CD4-positive, alpha-beta T cell treated with Interleukin-15 for 1 hour (primary cell): ENCODE measurements at regions not wholly inside any gene's neighbourhood (a gene's known extent, or its start where the extent isn't known, plus 50 kb on each side); places are given as distances from the start of the nearest gene placed in this dataset.

Source experiments
- DNase-seq: peaks from one replicate; pipeline ENCODE4 v3.0.0-alpha.2; 2020

DNA sequence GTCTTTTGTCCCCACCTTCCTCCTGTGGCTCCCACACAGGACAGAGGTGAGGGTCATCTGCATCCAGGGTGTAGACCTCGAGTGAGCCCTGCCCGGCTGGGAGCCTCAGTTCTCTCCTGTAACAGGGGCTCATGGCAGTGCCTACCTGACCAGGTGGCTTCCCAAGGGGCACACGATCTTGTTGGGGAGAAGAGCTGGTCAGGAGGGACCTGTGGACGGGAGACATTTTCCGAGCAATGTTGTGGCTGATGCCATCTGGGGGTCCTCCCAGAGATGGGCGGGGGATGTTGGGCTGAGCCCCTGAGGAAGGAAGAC is 51.9 kb downstream of the CEBPB start:
- no peak for DNase-seq

DNA sequence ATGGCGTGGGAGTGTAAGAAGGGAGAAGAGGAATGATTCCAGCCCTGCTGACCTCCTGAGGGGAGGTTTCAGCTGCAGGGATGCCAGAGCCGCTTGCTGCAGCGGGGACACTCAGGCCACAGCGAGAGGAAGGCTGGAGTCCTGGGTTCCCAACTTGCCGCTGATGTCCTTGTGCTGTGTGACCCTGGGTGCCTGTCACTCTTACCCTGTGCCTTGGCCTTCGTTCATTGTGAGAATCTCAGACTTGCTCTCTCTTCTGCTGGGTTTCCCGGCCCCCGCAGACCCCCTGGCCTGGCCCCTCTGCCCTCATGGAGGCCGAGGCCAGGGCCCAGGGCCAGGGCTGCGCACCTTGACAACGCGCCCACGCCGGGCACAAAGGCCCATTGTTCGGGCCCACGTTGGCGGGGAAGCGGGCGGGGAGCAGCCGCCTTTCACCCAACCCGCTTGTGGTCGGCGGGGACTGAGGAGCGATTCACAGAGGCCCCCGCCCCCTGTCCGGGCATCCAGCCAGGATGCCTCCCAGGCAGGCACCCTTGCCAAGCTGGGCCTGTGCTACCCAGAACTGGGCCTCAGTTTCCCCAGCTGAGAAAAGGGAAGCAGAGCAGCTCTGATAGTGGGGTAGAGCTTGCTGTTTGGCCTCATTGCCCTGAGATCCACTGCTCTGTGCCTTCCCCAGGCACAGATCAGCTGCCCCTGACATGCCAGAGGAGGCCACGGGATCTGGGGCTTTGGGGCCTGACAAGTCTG is 52.4 kb downstream of the CEBPB start:
- DNase-seq: no peak

DNA sequence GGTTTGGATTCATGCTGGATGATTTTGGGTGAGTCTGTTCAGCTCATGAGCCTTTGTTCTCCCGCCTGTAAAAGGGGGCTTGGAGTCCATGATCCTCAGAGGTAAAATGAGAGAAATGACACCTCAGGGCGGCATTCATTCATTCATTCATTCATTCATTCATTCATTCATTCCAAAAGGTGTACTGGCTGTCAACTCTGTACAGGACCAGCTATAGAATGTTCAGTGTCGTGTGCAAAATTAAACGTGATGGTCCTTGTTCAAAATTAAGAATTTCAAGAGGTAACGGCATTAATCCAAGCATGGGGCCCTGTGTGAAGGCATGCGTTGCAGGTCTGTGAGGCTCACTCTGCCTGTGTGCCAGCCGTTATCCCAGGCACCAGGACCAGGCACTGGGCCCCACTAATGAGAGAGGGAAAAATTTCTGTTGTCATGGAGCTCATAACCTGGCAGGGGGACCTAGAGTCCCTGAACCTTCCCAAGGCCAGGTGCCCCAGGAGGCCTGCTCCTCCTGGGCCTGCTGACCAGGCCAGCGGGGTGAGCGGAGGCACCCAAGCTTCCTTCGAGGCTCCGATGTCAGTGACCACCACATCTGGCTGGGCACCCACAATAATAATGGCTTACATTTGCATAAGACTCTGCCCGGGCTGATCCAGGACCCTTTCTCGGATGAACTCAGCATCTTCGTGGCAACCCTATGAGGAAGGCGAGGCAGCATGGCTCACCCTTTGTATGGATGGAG is 53.2 kb downstream of the CEBPB start:
- DNase-seq: no peak

DNA sequence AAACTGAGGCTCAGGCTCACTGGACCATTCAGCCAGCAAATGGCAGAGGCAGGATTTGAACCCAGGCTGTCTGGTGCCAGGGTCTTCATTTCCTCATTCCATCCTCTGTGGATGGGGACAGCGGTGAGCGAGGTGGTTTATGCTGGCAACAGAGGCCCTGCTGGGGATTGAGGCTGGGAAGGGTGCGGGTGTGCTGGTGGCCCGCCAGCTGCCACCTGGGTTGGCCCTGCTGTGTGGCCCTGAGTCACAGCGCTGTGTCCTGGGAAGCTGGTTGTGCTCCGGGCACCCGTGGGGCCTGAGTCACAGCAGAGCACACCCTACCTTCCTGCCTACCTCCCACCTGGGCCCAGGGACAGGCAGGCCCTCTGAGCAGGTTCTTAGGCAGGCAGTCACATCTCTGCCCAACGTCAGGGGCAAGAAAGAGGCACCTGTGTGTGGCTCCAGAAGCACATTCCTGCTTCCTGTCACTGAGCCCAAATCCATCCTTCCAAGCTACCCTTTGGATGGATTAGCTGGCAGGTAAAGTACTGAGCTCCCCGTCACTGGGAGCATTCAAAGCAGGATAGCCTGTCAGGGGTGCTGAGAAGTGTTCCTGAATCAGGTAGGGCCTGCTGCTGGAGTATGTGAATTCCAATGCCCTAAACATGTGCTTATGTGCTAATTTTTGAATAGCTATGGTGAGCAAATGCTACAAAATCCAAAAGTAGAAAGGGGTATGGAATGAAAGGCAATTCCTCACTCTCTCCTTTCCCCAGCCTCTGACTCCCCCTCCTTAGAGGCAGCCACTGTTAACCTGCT is 53.9 kb downstream of the CEBPB start:
- no peak for DNase-seq

DNA sequence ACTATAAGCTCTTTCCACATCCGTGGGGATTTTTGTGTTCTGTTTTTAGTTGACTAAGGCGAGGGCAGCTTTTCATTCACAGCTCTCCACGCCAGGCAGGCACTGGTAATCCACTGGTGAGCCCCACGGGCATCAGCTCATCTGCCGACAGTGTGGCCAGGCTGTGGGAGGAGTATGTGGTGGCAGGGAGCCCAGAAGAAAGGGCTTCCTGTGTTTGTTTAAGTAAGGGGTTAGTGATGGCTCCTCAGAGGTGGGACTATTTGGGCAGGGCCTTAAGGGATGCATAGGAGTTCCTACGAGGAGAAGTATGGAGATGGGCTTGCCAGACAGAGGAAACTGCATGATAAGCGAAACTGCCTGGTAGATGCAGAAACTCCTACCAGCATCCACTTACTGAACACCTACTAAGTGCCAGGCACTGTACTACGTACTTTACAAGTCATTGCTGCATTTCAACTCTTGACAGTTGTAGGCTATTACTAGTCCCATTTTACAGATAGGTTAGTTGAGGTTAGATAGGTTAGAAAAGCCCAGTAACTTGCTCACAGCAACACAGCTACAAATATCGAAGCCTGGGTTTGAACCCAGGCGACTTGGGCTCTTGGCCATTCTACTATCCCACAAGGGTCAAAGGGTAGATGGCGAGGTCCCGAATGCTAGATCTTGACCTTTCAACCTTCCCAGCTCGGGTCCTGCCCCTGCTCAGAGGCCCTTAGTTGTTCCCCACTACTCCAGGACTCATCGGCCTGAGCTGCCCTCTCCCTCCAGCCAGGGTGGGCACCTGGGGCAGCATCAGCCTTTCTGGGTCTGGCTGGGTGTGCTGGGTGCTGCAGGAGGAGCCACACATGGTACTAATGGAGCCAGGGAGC is 55.1 kb downstream of the CEBPB start:
- DNase-seq: no peak

DNA sequence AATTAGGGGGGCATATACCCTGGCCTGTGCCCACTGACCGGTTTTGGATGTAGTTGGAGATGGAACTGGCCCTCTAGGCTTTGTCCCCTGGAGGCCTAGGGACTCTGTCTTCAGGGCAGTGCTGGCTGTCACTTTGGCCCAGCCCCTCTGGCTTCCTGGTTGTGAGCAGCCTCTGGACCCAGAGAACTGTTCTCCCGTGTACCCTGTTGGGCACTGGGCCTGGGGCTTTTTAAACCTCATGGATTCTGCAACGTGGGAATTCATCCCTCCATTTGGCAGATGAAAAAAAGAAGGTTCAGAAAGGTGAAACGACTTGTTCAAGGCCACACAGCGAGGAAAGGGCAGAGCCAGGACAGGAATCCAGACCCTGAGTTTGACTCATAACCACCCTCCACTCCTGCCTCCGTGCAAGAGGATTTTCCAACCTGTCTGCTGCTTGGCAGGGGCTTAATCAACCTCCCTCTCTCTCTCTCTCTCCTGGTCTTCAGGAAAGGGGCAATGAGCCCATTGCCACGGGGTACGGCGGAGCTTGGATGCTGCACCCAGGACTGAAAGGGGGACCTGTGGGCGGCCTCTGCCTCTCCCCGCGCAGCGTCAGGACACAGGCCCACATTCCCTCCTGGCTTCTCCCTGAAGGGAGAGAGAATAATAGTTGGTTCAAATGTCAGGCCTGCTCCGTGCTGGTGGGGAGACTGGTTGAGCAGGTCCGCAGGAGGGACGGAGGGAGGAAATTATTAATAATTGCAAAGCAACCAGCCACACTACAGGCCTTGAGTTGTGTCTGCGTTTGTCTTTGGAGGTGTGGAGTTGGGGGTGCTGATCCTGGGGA is 56.0 kb downstream of the CEBPB start:
- DNase-seq: no peak

DNA sequence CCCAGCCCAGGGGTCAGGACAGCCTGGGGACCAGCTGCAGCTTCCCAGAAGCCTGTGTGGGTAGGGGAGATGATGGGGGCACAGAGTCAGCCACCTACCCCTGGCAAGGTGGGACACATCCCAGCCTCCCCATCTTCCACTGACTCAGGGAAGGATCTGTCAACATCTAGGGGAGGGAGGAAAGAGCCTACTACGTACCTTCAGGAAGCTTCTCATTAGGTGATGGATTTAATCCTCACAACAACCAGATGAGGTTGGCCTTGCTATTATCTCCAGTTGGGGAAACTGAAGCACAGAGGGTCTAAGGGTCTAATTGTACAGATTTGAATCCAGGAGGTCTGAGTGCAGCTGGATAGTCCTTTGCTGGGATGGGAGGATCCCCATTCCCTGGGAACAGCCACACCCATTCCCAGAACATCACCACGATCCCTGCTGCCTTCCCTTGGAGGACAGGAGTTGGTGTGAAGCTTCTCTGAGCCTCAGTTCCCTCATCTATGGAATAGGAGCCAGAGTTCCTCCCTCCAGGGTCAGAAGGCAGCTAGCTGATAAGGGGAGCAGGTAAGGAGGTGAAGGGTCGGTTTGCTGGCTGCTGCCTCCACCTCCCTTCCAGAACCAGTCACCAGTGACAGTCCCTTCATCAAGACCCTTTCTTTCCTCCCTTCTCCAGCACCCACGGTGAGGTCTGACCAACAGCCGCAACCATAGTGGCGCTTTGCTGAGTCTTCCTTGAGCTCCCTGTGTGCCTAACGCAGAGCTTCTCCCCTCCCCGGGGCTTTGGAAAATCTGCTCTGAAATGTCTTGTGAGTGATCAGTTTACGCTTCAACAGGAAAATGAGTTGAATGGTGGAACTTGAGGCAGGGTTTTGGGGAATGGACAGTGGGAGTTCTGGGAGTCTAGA is 56.8 kb downstream of the CEBPB start:
- DNase-seq: no peak

DNA sequence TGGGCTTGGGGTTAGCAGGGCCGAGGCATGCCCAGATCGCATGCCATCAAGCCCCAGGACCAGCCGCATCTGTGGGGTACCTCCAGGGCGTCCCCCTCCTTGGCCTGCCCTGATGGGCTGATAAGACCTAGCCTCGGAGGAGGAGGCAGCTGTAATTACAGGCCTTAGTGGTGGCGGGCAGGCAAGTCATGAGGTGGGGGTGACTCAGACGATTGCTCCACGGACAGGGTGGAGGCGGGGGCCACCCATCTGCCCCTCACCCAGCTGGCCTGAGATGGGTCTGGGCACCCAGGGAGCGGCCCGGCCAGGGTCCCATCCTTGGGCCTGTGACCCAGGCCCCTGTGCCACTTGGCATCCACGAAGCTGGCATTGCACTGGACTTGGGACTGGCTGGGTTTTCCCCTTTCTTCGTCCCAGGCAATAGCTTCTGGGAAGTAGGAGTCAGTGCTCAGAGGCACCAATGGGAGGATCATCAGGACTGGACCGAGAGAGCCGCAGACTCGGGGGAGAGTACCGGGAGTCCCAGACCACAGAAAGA is 57.5 kb downstream of the CEBPB start:
- DNase-seq: no peak

DNA sequence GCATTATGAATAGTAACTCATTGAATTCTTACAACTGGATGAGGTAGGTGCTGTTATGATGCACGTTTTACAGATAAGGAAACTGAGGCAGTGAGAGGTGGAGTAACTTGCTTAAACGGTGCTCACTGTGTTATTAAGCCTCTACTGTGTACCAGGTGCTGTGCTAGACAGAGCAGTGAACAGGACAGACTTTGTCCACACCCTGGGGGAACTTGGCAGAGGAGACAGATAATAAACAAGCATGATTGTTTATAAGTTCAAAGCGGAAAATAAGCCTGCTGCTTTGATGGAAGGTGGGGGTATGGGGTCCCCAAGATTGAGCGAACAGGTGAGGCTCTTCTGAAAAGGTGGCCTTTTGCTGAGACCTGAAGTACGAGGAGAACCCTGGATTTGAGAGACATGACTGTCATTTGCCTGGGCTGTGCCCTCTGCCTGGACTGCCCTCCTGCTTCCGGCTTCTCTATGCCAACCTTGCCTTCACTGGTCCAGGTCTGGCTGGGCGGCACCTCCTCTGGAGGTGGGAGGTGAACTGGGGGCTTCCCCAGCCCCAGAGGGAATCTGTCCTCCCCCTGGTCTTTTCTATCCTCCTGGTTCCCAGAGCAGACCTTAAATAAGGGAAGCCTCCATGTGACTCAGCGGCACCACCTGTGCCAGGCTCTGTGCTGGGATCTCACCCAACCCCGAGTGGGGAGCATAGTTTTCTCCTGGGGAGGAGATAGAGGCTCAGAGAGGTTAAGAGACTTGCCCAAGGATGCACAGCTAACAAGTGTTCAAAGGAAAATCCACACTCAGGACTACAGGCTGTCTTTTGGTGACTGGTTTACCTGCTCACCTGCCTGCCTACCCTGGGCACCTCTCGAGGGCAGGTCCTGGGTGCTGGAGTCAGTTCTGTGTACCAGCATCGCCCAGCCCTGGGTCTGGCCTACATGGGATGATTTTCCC is 59.1 kb downstream of the CEBPB start:
- no peak for DNase-seq

DNA sequence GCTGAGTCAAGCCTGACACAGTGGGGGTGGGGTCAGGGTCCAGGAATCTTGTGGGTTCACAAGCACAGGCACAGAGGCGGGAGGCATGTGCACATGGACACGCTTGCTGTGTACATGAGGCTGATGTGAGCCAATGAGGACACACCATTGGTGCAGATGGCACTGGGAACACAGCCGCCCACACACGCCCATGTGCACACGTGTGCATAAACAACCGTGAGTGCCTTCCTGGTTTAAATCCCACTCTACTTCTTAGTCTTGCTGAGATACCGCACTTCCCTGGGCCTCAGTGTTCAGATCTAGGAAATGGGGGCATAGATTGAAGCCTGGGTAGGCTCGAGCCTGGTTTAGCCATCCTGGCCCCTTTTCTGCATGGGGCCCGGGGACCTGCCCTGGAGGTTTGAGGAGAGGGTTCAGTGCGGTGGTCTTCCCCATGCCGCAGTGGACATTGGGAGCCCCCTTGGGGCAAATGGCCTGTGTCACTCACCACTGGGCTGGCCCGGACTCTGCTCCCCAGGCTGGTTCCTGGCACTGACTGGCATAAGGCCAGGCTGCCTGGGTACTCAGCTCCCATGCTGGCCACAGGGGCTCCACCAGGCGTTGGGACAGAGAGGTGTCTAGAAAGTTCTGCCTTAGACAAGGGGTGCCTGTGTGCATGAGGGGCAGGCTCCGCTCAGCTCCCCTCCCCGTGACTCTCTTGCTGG is 60.2 kb downstream of the CEBPB start:
- no peak for DNase-seq

DNA sequence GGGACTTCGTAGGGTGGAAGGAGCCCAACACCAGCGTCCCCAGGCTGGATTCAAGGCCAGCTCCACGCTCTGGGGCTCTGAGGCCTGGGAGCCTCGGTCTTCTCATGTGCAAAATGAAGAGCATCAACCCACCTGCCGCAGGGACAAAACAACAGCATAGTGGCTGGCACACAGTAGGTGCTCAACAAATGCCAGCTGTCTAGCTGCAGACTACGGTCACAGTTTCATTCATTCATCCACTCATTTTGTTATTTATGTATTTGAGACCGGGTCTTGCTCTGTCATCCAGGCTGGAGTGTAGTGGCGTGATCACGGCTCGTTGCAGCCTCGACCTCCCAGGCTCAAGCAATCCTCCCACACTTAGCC is 60.7 kb downstream of the CEBPB start:
- no peak for DNase-seq

DNA sequence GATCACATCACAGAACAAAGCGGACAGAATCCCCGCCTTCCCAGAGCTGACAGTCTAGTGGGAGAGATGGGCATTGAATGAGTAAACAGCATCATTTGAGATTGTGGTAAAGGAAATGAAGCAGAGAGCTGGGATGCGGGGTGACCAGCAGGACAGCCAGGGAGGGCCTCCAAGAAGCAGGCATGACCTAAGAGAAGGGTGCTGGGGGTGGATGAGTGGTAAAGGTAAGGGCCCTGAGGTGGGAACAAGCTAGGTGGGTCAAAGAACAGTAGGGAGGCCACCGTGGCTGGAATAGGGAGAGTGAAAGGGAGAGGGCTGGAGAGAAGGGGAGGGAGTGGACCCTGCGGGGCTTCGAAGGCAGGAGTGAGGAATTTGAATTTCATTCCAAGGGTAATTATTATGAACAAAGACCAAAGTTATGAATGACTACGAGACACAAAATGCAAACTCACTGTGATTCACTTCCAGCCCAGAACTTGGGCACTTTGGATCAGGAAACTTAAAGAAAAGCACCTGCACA is 61.4 kb downstream of the CEBPB start:
- DNase-seq: no peak

DNA sequence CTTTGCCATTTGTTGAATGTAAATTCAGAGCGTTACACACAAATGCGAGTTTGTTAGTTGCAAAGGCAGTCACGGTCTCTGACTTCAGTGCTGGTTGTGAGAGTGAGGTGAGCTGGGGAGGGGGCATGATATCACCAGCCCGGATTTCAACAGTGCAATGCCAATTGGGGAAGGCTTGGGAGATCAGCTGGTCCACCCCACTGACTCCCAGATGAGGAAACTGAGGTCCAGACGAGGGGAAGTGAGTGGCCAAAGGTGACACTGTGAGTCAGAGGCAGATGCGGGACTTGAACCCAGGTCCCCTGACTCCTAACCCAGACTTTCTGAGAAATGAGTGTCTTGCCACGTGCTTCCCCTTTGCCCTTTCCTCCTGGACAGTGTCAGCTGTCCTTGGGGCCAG is 62.1 kb downstream of the CEBPB start:
- DNase-seq: no peak

DNA sequence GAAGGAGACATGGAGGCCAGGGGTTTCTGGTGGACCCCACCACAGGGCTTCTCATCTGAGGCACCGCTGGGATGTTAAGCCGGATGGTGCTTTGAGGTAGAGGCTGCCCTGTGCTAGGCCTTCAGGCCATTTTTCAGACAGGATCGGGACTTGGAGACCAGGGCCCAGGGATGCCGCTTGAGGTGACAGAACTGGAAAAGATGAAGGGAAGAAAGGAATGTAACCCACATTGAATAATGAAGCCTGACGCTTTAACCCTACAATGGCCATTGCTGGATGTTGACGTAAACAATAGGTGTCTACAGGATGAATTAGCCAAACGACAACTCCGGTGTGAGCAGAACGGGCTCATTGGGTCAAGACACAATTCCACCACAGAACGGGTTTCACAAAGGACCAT is 62.5 kb downstream of the CEBPB start:
- DNase-seq: no peak

DNA sequence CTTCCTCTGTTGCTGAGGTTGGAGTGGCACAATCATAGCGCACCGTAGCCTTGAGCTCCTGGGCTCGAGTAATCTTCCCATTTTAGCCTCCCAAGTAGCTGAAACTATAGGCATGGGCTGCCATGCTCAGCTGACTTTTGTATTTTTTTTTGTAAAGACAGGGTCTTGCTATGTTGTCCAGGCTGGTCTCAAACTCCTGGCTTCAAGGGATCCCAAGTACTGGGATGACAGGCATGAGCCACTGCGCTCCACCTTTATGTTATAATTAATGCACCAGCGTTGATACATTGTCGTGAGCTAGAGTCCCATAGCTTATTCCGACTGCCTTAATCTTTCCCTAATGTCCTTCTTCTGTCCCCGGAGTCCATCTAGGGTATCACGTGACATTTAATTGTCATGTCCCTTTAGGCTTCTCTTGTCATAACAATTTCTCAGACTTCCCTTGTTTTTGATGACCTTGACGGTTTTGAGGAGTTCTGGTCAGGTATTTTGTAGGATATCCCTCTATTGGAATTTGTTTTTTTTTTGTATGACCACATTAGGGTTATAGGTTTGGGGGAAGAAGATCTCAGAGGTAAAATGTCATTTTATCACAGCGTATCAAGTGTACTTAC is 63.9 kb downstream of the CEBPB start:
- no peak for DNase-seq

DNA sequence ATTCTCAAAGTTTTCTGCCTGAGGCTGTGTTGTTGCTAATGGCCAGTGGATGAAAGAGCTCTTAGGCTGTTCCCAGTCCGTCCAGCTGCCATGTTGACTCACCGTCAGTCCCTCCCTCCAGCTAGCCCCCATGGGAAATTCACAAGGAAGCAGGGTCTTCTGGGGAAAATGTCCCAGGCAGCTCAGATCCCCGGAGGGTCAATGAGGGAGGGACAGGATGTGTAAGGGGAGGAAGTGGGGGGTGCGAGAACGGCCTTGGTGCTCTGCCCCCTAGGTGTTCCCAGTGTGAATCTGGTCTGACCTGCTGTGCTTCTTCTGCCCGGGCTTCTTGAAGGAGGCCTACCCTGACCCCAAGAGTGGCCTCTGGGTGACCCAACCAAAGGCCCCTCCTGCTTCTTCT is 65.9 kb downstream of the CEBPB start:
- no peak for DNase-seq

DNA sequence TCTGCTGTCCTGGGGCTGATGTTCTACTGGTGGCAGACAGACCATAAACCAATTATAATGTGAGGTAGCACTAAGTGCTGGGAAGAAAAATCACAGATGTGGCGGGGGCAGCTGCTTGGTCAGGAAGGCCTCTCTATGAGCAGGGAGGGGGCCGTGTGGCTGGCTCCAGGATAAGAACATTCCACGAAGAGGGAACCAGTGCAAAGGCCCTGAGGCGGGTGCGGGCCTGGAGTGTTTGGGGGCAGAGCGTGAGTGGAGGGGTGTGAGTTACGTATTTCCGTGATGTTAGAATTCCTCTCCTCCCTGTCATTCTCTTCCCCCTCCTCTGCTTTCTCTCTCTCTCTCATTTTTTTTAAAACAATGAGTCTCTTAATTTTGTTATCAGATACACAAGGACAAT is 67.2 kb downstream of the CEBPB start:
- no peak for DNase-seq

DNA sequence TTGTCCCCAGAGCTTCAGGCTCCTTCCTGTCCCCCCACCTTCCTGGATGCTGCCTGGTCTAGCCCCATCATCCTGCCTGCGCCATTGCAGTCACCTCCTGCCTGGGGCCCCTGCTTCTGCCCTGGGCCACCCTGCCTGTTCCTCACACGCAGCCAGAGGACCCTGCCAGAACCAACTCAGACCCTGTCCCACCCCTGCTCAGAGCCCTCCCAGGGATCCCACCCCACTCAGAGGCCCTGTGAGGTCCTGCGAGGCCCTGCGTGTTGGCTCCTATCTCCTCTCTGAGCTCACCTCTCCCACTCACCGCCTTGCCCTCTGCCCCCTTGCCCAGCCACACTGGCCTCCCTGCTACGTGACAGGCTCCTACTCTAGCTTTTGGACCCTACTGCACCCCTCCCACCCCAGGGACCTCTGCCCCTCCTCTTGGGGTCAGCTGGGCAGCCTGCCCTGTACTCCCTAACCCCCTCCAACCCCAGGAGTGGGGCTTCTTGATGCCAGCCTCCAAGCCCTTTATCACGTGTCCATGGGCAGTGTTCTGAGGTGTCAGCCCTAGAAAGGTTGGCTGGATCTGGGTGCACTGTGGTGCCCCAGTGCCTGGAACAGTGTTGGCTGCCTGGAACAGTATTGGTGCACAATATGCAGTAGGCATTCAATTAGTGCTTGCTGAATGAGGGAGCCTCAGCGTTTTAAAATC is 68.3 kb downstream of the CEBPB start:
- no peak for DNase-seq
